ENCODE measurements at regions not wholly inside any gene's neighbourhood (a gene's known extent, or its start where the extent isn't known, plus 50 kb on each side); places are given as distances from the start of the nearest gene placed in this dataset.
A peak's percentile ranks its signal among the peaks of the same experiment; 100 is the strongest.

- no peaks in the 10 kb centered on the region for H3K4me1 Mint-ChIP-seq
- H3K27me3 Mint-ChIP-seq: no peaks in the 10 kb centered on the region
- H3K27ac Mint-ChIP-seq: no peak overlapping the region
- ATAC-seq (ENCODE audit: low read depth in 2 of 2) (no peak), DNase-seq (no peak)
- no peaks in the 10 kb centered on the region for H3K9me3 Mint-ChIP-seq
- H3K4me3 Mint-ChIP-seq: no peak overlapping the region
- H3K36me3 Mint-ChIP-seq: no peaks in the 10 kb centered on the region
Observed at GRCh38 chr12:68102731-68103130, 56.8 kb downstream of the IFNG start.

GRCh38 chr12:68102163-68102562 lies 57.4 kb downstream of the IFNG start:
- Mint-ChIP-seq H3K27ac (no peak overlapping the region), H3K4me1 (no peaks in the 10 kb centered on the region)
- no peak for ATAC-seq (ENCODE audit: low read depth in 2 of 2)

DNA sequence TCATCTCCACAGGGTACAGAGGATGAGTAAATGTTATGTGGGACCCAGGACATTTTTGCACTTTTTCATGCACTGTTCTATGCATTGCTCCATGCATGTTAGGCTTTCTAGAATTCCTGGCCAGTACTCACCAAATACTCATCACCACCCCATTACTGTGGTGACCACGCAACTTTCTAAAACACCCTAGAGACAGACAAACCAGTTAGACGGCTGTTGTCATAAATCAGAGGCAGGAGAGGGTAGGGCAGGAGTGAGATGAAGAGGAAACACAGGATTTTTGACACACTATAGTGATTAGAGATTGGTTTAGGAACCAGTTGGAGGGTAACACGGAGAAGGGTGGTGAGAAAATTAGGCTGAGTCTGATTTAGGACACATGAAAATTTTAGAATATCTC lies 59.3 kb downstream of the IFNG start:
- no peak overlapping the region for H3K4me3 Mint-ChIP-seq
- DNase-seq (no peak), ATAC-seq (ENCODE audit: low read depth in 2 of 2) (no peak)
- H3K9me3 Mint-ChIP-seq: no peaks in the 10 kb centered on the region
- H3K36me3 Mint-ChIP-seq: no peaks in the 10 kb centered on the region
- no peak overlapping the region for H3K27ac Mint-ChIP-seq
- no peaks in the 10 kb centered on the region for H3K27me3 Mint-ChIP-seq
- no peaks in the 10 kb centered on the region for H3K4me1 Mint-ChIP-seq

More at GRCh38 chr12:68102163-68102562, 57.4 kb downstream of the IFNG start:
- H3K4me3 Mint-ChIP-seq: no peak overlapping the region
- no peak for DNase-seq
- H3K9me3 Mint-ChIP-seq: no peaks in the 10 kb centered on the region
- no peaks in the 10 kb centered on the region for H3K36me3 Mint-ChIP-seq
- no peaks in the 10 kb centered on the region for H3K27me3 Mint-ChIP-seq

- H3K9me3 Mint-ChIP-seq: no peaks in the 10 kb centered on the region
- DNase-seq (no peak), ATAC-seq (ENCODE audit: low read depth in 2 of 2) (no peak)
- no peaks in the 10 kb centered on the region for H3K4me1 Mint-ChIP-seq
- H3K27me3 Mint-ChIP-seq: no peaks in the 10 kb centered on the region
- H3K27ac Mint-ChIP-seq: no peak overlapping the region
- H3K4me3 Mint-ChIP-seq: no peak overlapping the region
- no peaks in the 10 kb centered on the region for H3K36me3 Mint-ChIP-seq
Observed at GRCh38 chr12:68098939-68099338, 60.6 kb downstream of the IFNG start.

DNA sequence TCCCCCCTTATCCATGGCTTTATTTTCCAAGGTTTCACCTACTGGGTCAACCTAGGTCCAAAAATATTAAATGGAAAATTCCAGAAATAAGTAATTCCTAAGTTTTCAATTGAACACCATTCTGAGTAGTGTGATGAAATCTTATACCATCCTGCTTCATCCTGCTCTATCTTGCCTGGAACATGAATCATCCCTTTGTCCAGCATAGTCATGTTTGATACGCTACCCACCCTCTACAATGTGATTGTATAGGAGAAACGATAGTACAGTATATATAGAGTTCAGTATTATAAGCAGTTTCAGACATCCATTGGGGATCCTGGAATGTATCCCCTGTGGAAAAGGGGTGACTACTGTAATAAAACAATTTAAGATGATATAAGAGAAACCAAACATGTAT lies 62.2 kb downstream of the IFNG start:
- no peaks in the 10 kb centered on the region for H3K27me3 Mint-ChIP-seq
- peaks cover 0 to 3% of the 10 kb centered on the region in 2 donors for H3K36me3 Mint-ChIP-seq
- no peaks in the 10 kb centered on the region for H3K9me3 Mint-ChIP-seq
- DNase-seq (no peak), ATAC-seq (ENCODE audit: low read depth in 2 of 2) (no peak)
- H3K4me1 Mint-ChIP-seq: no peaks in the 10 kb centered on the region
- H3K27ac Mint-ChIP-seq: no peak overlapping the region
- no peak overlapping the region for H3K4me3 Mint-ChIP-seq

DNA sequence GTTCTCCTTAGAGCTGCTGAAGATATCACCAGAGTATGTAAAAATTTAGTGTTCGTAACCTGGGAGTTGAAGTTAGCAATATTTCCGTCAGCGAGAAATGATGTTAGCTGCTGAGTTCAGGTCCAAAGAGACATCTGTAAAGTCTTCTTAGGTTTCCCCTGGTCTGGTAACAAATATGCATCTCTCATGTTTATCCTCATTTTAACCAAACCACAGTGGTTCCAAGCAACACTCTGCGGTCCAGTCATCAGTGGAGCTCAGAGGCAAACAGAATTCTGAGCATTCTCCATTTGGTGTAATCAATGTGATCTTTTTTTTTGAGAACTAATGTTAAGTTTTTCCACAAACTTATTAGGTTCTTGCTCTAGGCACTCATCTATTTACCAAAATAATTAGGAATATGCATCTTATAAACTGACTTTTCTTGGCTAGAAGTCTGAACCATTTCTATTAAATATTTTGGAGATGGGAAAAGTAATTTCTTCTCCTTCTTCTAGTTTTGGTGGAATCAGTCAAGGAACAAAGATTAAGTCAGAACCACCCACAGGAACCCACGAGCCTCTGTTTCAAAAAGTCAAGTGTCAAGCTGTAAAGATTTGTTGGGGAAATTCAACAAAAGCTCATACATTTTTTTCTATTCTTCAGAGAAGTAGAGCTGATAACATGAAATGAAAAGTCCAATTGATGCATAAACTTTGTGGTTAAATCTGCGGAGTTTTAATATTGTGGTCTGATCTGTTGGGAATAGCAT lies 64.7 kb downstream of the IFNG start:
- no peak overlapping the region for H3K4me3 Mint-ChIP-seq
- no peaks in the 10 kb centered on the region for H3K27me3 Mint-ChIP-seq
- H3K9me3 Mint-ChIP-seq: peaks cover 0 to 6% (median 0%) of the 10 kb centered on the region in 7 donors
- H3K27ac Mint-ChIP-seq: no peak overlapping the region
- H3K36me3 Mint-ChIP-seq: peaks cover 5 to 8% of the 10 kb centered on the region in 2 donors
- ATAC-seq (ENCODE audit: low read depth in 2 of 2): no peak
- no peaks in the 10 kb centered on the region for H3K4me1 Mint-ChIP-seq
- DNase-seq: no peak

- ATAC-seq (ENCODE audit: low read depth in 2 of 2) (no peak), DNase-seq (no peak)
- Mint-ChIP-seq H3K9me3 (peaks cover 0 to 12% (median 5%) of the 10 kb centered on the region in 7 donors), H3K4me3 (peak overlapping the region in 1 of 8 donors; percentile 9), H3K27ac (no peak overlapping the region), H3K36me3 (peaks cover 8 to 15% of the 10 kb centered on the region in 2 donors), H3K4me1 (no peaks in the 10 kb centered on the region), H3K27me3 (no peaks in the 10 kb centered on the region)
Observed at GRCh38 chr12:68094195-68094594, 65.3 kb downstream of the IFNG start.

- Mint-ChIP-seq H3K27me3 (no peaks in the 10 kb centered on the region), H3K36me3 (peaks cover 11 to 18% of the 10 kb centered on the region in 2 donors), H3K4me1 (no peaks in the 10 kb centered on the region), H3K27ac (peak overlapping the region in 1 of 6 donors; percentile 45), H3K4me3 (no peak overlapping the region), H3K9me3 (peaks cover 0 to 17% (median 10%) of the 10 kb centered on the region in 7 donors)
- DNase-seq: no peak
- ATAC-seq (ENCODE audit: low read depth in 2 of 2): no peak
Observed at GRCh38 chr12:68092976-68093375, 66.6 kb downstream of the IFNG start.

GRCh38 chr12:68089101-68089500 lies 70.4 kb downstream of the IFNG start:
- ATAC-seq (ENCODE audit: low read depth in 2 of 2): no peak
- Mint-ChIP-seq H3K36me3 (peaks cover 11 to 31% of the 10 kb centered on the region in 2 donors), H3K4me1 (peaks cover 0 to 5% (median 0%) of the 10 kb centered on the region in 3 donors), H3K4me3 (no peak overlapping the region), H3K9me3 (peaks cover 8 to 24% (median 16%) of the 10 kb centered on the region in 7 donors), H3K27me3 (no peaks in the 10 kb centered on the region), H3K27ac (no peak overlapping the region)
- DNase-seq: no peak

DNA sequence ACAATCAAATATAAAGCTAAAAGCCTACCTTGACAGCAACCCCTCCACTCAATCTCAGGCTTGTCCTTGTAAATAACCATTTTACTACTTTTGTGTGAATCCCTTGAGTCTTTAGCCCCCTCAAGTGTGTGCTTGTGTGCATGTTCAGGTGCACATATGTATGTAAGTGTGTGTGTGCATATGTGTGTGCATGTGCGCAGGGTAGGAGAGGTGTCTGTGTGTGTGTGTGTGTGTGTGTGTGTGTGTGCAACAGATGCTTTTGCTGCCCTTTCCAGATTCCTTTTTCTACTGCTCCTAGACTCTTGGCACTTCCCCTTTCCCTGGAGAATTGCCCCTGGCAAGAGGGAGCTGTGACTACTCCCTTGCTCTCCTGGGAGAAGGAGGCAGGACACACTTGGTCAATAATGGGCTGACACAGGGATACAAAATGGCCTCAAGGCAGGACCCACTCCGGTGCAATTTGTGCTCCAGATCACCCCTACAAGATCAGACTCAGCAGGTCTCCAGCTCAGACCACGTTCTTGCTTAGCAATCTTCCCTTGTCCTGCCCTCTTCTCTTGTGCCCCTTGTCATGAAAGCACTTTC lies 73.4 kb downstream of the IFNG start:
- no peak overlapping the region for H3K27ac Mint-ChIP-seq
- DNase-seq (no peak), ATAC-seq (ENCODE audit: low read depth in 2 of 2) (no peak)
- H3K9me3 Mint-ChIP-seq: peaks cover 17 to 51% (median 33%) of the 10 kb centered on the region in 7 donors
- H3K4me3 Mint-ChIP-seq: no peak overlapping the region
- peaks cover 0 to 5% (median 0%) of the 10 kb centered on the region in 3 donors for H3K4me1 Mint-ChIP-seq
- peaks cover 17 to 55% of the 10 kb centered on the region in 2 donors for H3K36me3 Mint-ChIP-seq
- no peaks in the 10 kb centered on the region for H3K27me3 Mint-ChIP-seq

DNA sequence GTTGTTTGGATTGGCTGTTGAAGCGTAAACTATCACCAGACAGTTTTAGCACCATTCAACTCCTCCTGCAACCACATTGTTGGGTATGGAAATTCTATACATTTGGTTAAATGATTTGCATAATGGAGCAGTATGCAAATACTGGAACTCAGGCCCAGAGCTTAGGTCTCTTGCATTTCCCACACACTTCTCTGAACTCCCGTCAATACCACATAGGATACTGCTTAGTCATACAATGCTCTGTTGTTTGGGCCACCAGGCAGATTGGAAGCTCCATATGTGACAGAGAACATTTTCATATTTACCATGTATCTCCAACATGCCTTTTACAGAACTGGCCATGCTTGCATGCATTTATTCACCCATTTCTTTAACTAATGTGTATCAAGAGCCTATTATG lies 78.0 kb downstream of the IFNG start:
- Mint-ChIP-seq H3K36me3 (peaks cover 18 to 65% of the 10 kb centered on the region in 2 donors), H3K4me3 (no peak overlapping the region), H3K27me3 (no peaks in the 10 kb centered on the region), H3K4me1 (peaks cover 0 to 8% (median 0%) of the 10 kb centered on the region in 3 donors), H3K9me3 (peaks cover 13 to 33% (median 26%) of the 10 kb centered on the region in 7 donors), H3K27ac (no peak overlapping the region)
- no peak for DNase-seq
- no peak for ATAC-seq (ENCODE audit: low read depth in 2 of 2)

DNA sequence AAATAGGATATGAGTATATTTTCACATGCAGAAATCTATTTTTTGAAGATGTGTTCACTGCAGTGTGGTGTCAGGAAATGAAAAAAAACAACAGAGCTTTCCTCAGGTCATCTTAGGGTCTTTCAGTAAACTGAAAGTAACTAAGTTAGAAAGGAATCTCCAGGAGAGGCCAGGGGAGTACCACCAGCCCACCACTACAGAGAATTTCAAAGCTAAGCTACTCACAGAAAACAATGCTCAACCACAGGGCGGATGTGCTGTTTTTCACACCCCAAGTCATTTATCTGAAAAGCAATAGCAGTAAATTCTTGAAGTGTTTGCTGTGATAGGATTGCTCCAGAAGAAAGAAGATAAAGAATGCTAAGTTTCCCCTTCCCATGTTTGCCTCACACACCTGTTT lies 79.0 kb downstream of the IFNG start:
- H3K27me3 Mint-ChIP-seq: no peaks in the 10 kb centered on the region
- H3K27ac Mint-ChIP-seq: no peak overlapping the region
- peaks cover 22 to 68% of the 10 kb centered on the region in 2 donors for H3K36me3 Mint-ChIP-seq
- H3K9me3 Mint-ChIP-seq: peaks cover 13 to 33% (median 26%) of the 10 kb centered on the region in 7 donors
- peaks cover 0 to 8% (median 0%) of the 10 kb centered on the region in 3 donors for H3K4me1 Mint-ChIP-seq
- DNase-seq: no peak
- H3K4me3 Mint-ChIP-seq: no peak overlapping the region
- ATAC-seq (ENCODE audit: low read depth in 2 of 2): no peak

- Mint-ChIP-seq H3K27ac (no peak overlapping the region), H3K27me3 (no peaks in the 10 kb centered on the region), H3K36me3 (peaks cover 22 to 51% of the 10 kb centered on the region in 2 donors), H3K9me3 (peaks cover 7 to 23% (median 18%) of the 10 kb centered on the region in 7 donors), H3K4me1 (peaks cover 0 to 3% (median 0%) of the 10 kb centered on the region in 3 donors), H3K4me3 (no peak overlapping the region)
- no peak for DNase-seq
- ATAC-seq (ENCODE audit: low read depth in 2 of 2): no peak
Observed at GRCh38 chr12:68078737-68079136, 80.8 kb downstream of the IFNG start.

GRCh38 chr12:68075416-68075815 lies 84.1 kb downstream of the IFNG start:
- no peak for DNase-seq
- peaks cover 19 to 31% of the 10 kb centered on the region in 2 donors for H3K36me3 Mint-ChIP-seq
- peaks cover 3 to 5% (median 3%) of the 10 kb centered on the region in 3 donors for H3K4me1 Mint-ChIP-seq
- peak overlapping the region in 1 of 6 donors; percentile 4 for H3K27ac Mint-ChIP-seq
- no peak overlapping the region for H3K4me3 Mint-ChIP-seq
- H3K27me3 Mint-ChIP-seq: no peaks in the 10 kb centered on the region
- peaks cover 0 to 3% (median 0%) of the 10 kb centered on the region in 7 donors for H3K9me3 Mint-ChIP-seq
- no peak for ATAC-seq (ENCODE audit: low read depth in 2 of 2)

Measured in naive B cell (primary cell).